Stomach (tissue), 4 donors: ENCODE measurements at regions not wholly inside any gene's neighbourhood (a gene's known extent, or its start where the extent isn't known, plus 50 kb on each side); places are given as distances from the start of the nearest gene placed in this dataset.

Source experiments
- EP300 ChIP-seq: sonication (generic); formaldehyde crosslinking; IDR thresholded peaks from one replicate; pipeline ENCODE4 v1.6.1; 2017; ENCODE audit warnings: antibody characterized with exemption
- POLR2A ChIP-seq, 4 donors: fragments of 450-650 bp; IDR thresholded peaks; one replicate each; pipeline ENCODE4 v1.6.1; 2016; ENCODE audit warnings: antibody characterized with exemption in 4 of 4, control low read depth in 2 of 4, mild to moderate bottlenecking in 1 of 4, moderate library complexity in 1 of 4
- POLR2AphosphoS5 ChIP-seq, 3 donors: sonication (generic); formaldehyde crosslinking; IDR thresholded peaks; one replicate each; pipeline ENCODE4 v1.6.1; 2016; ENCODE audit warnings: antibody characterized with exemption in 3 of 3
- TF ChIP-seq, protein P1 (sequence below), 7 experiments: fragments of 450-650 bp in 4 of 7; fragments of 200-600 bp in 3 of 7; sonication (generic) in 3 of 7; IDR thresholded peaks; one replicate each; pipeline ENCODE4 v1.5.1; 2016 to 2019; ENCODE audit warnings: antibody characterized with exemption in 7 of 7, control low read depth in 2 of 7, mild to moderate bottlenecking in 1 of 7

DNA sequence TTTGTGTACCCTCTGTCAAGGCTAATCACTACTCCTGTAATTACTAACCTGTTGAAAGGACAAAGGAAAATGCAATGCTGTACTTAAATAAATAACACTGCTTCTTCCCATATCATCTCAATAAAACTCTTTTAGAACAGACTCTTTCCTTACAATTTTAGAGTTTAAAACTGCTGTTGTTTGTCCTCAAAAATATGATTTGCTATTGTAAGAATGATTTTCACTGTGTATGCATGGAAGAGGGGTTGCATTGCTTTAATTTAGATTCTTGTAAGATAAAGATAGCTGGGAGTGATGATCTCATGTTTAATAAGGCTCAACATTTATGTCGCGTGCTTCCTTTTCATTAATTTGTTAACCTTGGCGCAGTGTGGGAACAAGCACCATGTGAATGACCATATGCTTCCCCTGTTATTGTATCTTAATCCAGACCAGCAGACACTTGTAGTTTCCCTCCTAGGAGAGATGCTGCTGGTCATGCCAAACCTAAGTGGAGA lies 89.8 kb upstream of the ATXN1 start:
- TF ChIP-seq, protein P1, sequence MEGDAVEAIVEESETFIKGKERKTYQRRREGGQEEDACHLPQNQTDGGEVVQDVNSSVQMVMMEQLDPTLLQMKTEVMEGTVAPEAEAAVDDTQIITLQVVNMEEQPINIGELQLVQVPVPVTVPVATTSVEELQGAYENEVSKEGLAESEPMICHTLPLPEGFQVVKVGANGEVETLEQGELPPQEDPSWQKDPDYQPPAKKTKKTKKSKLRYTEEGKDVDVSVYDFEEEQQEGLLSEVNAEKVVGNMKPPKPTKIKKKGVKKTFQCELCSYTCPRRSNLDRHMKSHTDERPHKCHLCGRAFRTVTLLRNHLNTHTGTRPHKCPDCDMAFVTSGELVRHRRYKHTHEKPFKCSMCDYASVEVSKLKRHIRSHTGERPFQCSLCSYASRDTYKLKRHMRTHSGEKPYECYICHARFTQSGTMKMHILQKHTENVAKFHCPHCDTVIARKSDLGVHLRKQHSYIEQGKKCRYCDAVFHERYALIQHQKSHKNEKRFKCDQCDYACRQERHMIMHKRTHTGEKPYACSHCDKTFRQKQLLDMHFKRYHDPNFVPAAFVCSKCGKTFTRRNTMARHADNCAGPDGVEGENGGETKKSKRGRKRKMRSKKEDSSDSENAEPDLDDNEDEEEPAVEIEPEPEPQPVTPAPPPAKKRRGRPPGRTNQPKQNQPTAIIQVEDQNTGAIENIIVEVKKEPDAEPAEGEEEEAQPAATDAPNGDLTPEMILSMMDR (IDR thresholded peaks at IDR 0.05): no peak
- no peak for TF ChIP-seq POLR2AphosphoS5 (IDR thresholded peaks at IDR 0.05)
- no peak for TF ChIP-seq POLR2A (IDR thresholded peaks at IDR 0.05)
- no peak for TF ChIP-seq EP300
